NCI-H2171 treated with DMSO at 0.1 percent for 48 hours (cell line): ENCODE measurements at regions not wholly inside any gene's neighbourhood (a gene's known extent, or its start where the extent isn't known, plus 50 kb on each side); places are given as distances from the start of the nearest gene placed in this dataset.

Experiments
- DNase-seq: peaks from one replicate; lab custom pipeline; 2025; lab: John Stamatoyannopoulos, UW

GRCh38 chr6:26292709-26293108, 72.3 kb upstream of the BTN3A2 start:
- no peak for DNase-seq

GRCh38 chr6:26294302-26294701, 70.7 kb upstream of the BTN3A2 start:
- no peak for DNase-seq

GRCh38 chr6:26295691-26296555, 69.1 kb upstream of the BTN3A2 start:
- no peak for DNase-seq

GRCh38 chr6:26296556-26296856, 68.5 kb upstream of the BTN3A2 start:
- no peak for DNase-seq

- DNase-seq: no peak
Observed at GRCh38 chr6:26296857-26297648, 67.9 kb upstream of the BTN3A2 start.

GRCh38 chr6:26299286-26300042, 65.5 kb upstream of the BTN3A2 start:
- DNase-seq: no peak

GRCh38 chr6:26300043-26300331, 65.0 kb upstream of the BTN3A2 start:
- DNase-seq: no peak

- no peak for DNase-seq
Observed at GRCh38 chr6:26300359-26300758, 64.6 kb upstream of the BTN3A2 start.

GRCh38 chr6:26300828-26301227, 64.2 kb upstream of the BTN3A2 start:
- DNase-seq: no peak

- no peak for DNase-seq
Observed at GRCh38 chr6:26301638-26302037, 63.4 kb upstream of the BTN3A2 start.

GRCh38 chr6:26302941-26303559, 61.9 kb upstream of the BTN3A2 start:
- no peak for DNase-seq

- no peak for DNase-seq
Observed at GRCh38 chr6:26304213-26304796, 60.7 kb upstream of the BTN3A2 start.

- peak; percentile 47 for DNase-seq
Observed at GRCh38 chr6:26304797-26305640, 60.0 kb upstream of the BTN3A2 start.

- DNase-seq: no peak
Observed at GRCh38 chr6:26305641-26305969, 59.4 kb upstream of the BTN3A2 start.

- no peak for DNase-seq
Observed at GRCh38 chr6:26306232-26306631, 58.8 kb upstream of the BTN3A2 start.

- no peak for DNase-seq
Observed at GRCh38 chr6:26307850-26308249, 57.1 kb upstream of the BTN3A2 start.

GRCh38 chr6:26309731-26310142, 55.3 kb upstream of the BTN3A2 start:
- DNase-seq: no peak

GRCh38 chr6:26311012-26311384, 54.0 kb upstream of the BTN3A2 start:
- peak; percentile 58 for DNase-seq

- DNase-seq: peak; percentile 81
Observed at GRCh38 chr6:26311385-26312095, 53.5 kb upstream of the BTN3A2 start.

GRCh38 chr6:26312096-26312463, 52.9 kb upstream of the BTN3A2 start:
- peak; percentile 65 for DNase-seq
